HCT116 (cell line): ENCODE measurements at regions not wholly inside any gene's neighbourhood (a gene's known extent, or its start where the extent isn't known, plus 50 kb on each side); places are given as distances from the start of the nearest gene placed in this dataset.

Experiments
- POLR2A ChIP-seq: IDR thresholded peaks from 2 replicates; pipeline ENCODE4 v1.7.0; 2011; ENCODE audit warnings: borderline replicate concordance; ENCODE audit not compliant: insufficient read depth, insufficient read length; ENCODE audit errors: extremely low read depth
- SIN3A ChIP-seq: IDR thresholded peaks from 2 replicates; pipeline ENCODE4 v1.6.1; 2012; ENCODE audit warnings: low read depth
- TF ChIP-seq, protein P1 (sequence below), 3 experiments: fragments of 200-600 bp in 1 of 3; sonication (generic) in 1 of 3; IDR thresholded peaks in 2 of 3; conservative IDR thresholded peaks in 1 of 3; 2 replicates each; pipeline ENCODE4 v1.5.1; 2012 to 2017; ENCODE audit warnings: low read depth in 2 of 3, low read length in 2 of 3, antibody characterized with exemption in 1 of 3, borderline replicate concordance in 1 of 3, control low read depth in 1 of 3, mild to moderate bottlenecking in 1 of 3, mixed read lengths in 1 of 3, mixed run types in 1 of 3, moderate library complexity in 1 of 3; ENCODE audit not compliant: insufficient read depth in 1 of 3

DNA sequence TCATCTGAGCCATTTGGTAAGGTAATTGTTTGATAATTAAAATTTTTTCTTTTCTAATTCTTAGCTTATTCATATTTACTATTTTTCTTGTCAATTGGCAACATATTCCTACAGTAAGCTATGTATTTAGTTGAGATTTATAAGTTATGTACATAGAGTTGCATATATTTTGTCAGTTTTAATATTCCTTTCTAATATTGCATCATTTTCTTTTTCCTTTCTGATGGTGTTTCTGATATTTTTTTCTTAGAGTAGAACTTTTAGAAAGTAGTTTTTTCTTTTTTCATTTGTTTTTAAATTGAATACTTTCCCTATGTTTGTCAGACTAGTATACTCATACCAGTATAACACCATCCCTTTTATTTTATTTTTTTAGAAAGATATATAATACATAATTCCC is 131.3 kb downstream of the TTC6 start:
- TF ChIP-seq, protein P1, sequence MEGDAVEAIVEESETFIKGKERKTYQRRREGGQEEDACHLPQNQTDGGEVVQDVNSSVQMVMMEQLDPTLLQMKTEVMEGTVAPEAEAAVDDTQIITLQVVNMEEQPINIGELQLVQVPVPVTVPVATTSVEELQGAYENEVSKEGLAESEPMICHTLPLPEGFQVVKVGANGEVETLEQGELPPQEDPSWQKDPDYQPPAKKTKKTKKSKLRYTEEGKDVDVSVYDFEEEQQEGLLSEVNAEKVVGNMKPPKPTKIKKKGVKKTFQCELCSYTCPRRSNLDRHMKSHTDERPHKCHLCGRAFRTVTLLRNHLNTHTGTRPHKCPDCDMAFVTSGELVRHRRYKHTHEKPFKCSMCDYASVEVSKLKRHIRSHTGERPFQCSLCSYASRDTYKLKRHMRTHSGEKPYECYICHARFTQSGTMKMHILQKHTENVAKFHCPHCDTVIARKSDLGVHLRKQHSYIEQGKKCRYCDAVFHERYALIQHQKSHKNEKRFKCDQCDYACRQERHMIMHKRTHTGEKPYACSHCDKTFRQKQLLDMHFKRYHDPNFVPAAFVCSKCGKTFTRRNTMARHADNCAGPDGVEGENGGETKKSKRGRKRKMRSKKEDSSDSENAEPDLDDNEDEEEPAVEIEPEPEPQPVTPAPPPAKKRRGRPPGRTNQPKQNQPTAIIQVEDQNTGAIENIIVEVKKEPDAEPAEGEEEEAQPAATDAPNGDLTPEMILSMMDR (IDR thresholded peaks at IDR 0.05 in 2 of 3, conservative IDR thresholded peaks at IDR 0.05 in 1 of 3; ENCODE audit: borderline replicate concordance in 1 of 3, insufficient read depth in 1 of 3, low read depth in 2 of 3, low read length in 2 of 3): no peak
- TF ChIP-seq SIN3A: no peak
- TF ChIP-seq POLR2A: no peak
